Thyroid gland (tissue), 4 donors: ENCODE measurements at regions not wholly inside any gene's neighbourhood (a gene's known extent, or its start where the extent isn't known, plus 50 kb on each side); places are given as distances from the start of the nearest gene placed in this dataset.

Experiments
- POLR2A ChIP-seq, 2 donors: fragments of 450-650 bp; IDR thresholded peaks; one replicate each; pipeline ENCODE4 v1.6.1; 2017; ENCODE audit warnings: antibody characterized with exemption in 2 of 2, mild to moderate bottlenecking in 2 of 2, moderate library complexity in 1 of 2
- TF ChIP-seq, protein P1 (sequence below), 6 experiments: fragments of 200-600 bp in 3 of 6; fragments of 450-650 bp in 3 of 6; sonication (generic) in 3 of 6; IDR thresholded peaks; one replicate each; pipeline ENCODE4 v1.5.1; 2016 to 2019; ENCODE audit warnings: antibody characterized with exemption in 6 of 6, mild to moderate bottlenecking in 2 of 6, inconsistent platforms in 1 of 6, moderate library complexity in 1 of 6

DNA sequence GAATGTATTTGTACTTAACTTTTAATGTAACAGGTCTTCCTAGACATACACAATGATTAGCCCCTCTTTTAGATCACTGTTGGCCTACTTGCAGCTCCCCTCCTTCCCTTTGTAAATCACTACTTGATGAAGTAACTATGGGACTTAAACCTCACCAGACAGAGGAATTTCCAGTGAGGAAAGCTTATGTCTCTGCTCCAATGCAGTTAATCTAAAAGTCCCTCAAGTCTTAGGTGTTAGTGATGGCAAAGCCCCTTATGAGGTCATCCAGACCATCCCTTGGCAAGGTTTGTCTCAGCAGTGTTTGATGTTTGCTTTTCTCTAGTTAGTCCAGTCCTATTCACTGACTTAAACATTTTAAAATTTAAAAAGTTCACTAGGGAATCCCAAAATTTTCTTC is 877.3 kb upstream of the INTU start:
- TF ChIP-seq, protein P1, sequence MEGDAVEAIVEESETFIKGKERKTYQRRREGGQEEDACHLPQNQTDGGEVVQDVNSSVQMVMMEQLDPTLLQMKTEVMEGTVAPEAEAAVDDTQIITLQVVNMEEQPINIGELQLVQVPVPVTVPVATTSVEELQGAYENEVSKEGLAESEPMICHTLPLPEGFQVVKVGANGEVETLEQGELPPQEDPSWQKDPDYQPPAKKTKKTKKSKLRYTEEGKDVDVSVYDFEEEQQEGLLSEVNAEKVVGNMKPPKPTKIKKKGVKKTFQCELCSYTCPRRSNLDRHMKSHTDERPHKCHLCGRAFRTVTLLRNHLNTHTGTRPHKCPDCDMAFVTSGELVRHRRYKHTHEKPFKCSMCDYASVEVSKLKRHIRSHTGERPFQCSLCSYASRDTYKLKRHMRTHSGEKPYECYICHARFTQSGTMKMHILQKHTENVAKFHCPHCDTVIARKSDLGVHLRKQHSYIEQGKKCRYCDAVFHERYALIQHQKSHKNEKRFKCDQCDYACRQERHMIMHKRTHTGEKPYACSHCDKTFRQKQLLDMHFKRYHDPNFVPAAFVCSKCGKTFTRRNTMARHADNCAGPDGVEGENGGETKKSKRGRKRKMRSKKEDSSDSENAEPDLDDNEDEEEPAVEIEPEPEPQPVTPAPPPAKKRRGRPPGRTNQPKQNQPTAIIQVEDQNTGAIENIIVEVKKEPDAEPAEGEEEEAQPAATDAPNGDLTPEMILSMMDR (IDR thresholded peaks at IDR 0.05), result no peak
- no peak for TF ChIP-seq POLR2A (IDR thresholded peaks at IDR 0.05)
